GM21390 (cell line): ENCODE measurements at regions not wholly inside any gene's neighbourhood (a gene's known extent, or its start where the extent isn't known, plus 50 kb on each side); places are given as distances from the start of the nearest gene placed in this dataset.
"Not testable (repeated sequence)": the region's sequence is repeated elsewhere in the genome, so short reads cannot be mapped to it uniquely, and the experiment has no call there.

Experiments used
- ATAC-seq: cut with Tn5 transposase; IDR thresholded peaks from one replicate; pipeline ENCODE4 v1.9.1; 2021; ENCODE audit not compliant: unreplicated experiment

- ATAC-seq: no peak
These were observed 91.1 kb upstream of the MITF start for GRCh38 chr3:69648126-69648525.

- no peak for ATAC-seq
These were observed 91.7 kb upstream of the MITF start for GRCh38 chr3:69647511-69648110.

- ATAC-seq: no peak
These were observed 92.2 kb upstream of the MITF start for GRCh38 chr3:69647081-69647480.

- no peak for ATAC-seq
These were observed 92.8 kb upstream of the MITF start for GRCh38 chr3:69646287-69647067.

GRCh38 chr3:69642606-69643005 lies 96.7 kb upstream of the MITF start:
- ATAC-seq: no peak

GRCh38 chr3:69639851-69640250 lies 99.4 kb upstream of the MITF start:
- no peak for ATAC-seq

GRCh38 chr3:69628951-69629350 lies 110.3 kb upstream of the MITF start:
- ATAC-seq: no peak

GRCh38 chr3:69613286-69613685 lies 126.0 kb upstream of the MITF start:
- no peak for ATAC-seq

- ATAC-seq: no peak
These were observed 126.5 kb upstream of the MITF start for GRCh38 chr3:69612791-69613190.

GRCh38 chr3:69609566-69609965 lies 129.7 kb upstream of the MITF start:
- ATAC-seq: not testable (repeated sequence)

- no peak for ATAC-seq
These were observed 131.6 kb upstream of the MITF start for GRCh38 chr3:69607466-69608305.

- ATAC-seq: no peak
These were observed 133.4 kb upstream of the MITF start for GRCh38 chr3:69605867-69606266.

- ATAC-seq: no peak
These were observed 134.4 kb upstream of the MITF start for GRCh38 chr3:69604735-69605450.

GRCh38 chr3:69602112-69602511 lies 137.2 kb upstream of the MITF start:
- ATAC-seq: no peak

- no peak for ATAC-seq
These were observed 145.0 kb upstream of the MITF start for GRCh38 chr3:69594286-69594685.

GRCh38 chr3:69591164-69591736 lies 148.0 kb upstream of the MITF start:
- no peak for ATAC-seq

GRCh38 chr3:69590111-69590510 lies 149.2 kb upstream of the MITF start:
- ATAC-seq: no peak

GRCh38 chr3:69588170-69588569 lies 151.1 kb upstream of the MITF start:
- ATAC-seq: no peak

- ATAC-seq: no peak
These were observed 153.8 kb upstream of the MITF start for GRCh38 chr3:69585472-69585871.

- ATAC-seq: no peak
These were observed 157.2 kb upstream of the MITF start for GRCh38 chr3:69582044-69582443.
